NCI-H1048 (cell line): ENCODE measurements at regions not wholly inside any gene's neighbourhood (a gene's known extent, or its start where the extent isn't known, plus 50 kb on each side); places are given as distances from the start of the nearest gene placed in this dataset.
"Not testable (repeated sequence)": the region's sequence is repeated elsewhere in the genome, so short reads cannot be mapped to it uniquely, and the experiment has no call there.

ENCODE experiments used
- DNase-seq: peaks from one replicate; lab custom pipeline; 2025; lab: John Stamatoyannopoulos, UW

DNA sequence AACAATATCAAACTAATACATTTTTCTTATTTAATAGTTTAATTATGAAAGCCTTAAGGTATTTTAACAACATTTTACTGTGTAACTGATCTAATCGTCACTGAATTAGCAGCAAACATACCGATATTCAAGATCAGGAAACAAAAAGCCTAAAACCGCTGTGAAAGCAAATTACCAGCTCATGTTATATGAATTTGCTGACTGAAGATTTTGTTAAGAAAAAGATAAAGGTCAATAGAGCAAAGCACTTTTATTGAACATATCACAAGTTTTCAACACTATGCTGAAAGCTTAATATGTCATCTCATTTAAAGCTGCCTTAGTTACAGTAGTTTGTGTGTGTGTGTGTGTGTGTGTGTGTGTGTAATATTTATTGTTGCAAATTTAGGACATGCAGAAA is 1634.9 kb upstream of the NUDT12 start:
- DNase-seq: no peak

DNA sequence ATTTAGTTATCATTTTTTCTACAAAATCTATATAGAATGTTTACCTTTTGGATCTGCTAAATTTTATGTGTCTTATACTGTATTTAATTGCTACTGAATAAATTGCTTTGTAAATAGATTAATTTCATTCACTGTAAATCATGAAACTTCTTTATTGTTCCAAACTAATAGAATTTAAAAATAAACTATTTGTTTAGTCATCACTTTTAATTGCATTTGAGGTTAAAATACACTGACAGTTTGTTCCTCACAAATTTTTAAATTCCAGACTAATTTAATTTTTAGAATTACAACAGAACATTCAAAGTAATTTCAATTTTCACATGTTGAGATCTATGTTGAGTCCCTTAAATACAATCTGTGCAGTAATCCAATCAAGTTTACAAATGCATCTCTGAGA is 1633.2 kb upstream of the NUDT12 start:
- no peak for DNase-seq

DNA sequence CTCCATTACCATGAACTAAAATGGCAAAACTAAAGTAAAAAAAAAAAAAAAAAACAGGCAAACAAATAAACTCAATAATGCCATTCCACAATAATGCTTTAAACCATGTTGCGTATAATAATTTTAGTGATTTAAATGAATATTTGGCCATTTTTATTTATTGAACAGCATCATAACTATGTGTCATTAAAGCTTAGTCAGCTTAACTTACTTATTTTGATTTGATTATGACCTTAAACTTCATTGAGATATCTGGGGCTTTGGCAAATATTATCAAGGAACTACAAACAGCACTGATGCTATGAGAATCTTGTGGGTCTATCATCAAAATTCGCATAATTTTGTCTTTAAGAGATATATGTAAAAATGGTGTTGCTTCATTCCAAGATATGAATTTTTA is 1610.3 kb upstream of the NUDT12 start:
- no peak for DNase-seq

GRCh38 chr5:105168806-105169205 is 1606.2 kb upstream of the NUDT12 start:
- no peak for DNase-seq

GRCh38 chr5:105167092-105167491 is 1604.5 kb upstream of the NUDT12 start:
- DNase-seq: no peak

- DNase-seq: no peak
Observed at GRCh38 chr5:105163547-105163946, 1601.0 kb upstream of the NUDT12 start.

DNA sequence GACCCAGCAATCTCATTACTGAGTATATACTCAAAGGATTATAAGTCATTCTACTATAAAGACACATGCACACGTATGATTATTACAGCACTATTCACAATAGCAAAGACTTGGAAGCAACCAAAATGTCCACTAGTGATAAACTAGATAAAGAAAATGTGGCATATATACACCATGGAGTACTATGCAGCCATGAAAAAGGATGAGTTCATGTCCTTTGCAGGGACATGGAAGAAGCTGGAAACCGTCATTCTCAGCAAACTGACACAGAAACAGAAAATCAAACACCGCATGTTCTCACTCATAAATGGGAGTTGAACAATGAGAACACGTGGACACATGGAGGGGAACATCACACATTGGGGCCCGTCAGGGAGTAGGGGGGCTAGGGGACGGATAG is 1600.0 kb upstream of the NUDT12 start:
- DNase-seq: not testable (repeated sequence)

DNA sequence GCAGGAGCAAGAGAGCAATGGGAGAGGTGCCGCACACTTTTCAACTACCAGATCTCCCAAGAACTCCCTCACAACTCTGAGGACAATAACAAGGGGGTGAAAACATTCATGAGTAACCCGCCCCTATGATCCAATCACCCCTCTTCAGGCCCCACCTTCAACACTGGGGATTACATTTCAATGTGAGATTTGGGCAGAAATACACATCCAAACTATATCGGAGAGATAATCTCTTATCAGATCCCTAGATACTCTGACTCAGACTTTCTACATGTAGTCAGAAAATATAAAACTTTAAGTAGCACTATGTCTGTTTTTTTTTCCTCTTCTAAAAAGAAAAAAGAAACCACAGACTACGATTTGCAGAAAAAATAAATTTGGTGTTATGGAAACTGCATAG is 1595.9 kb upstream of the NUDT12 start:
- DNase-seq: no peak

GRCh38 chr5:105150323-105150722 is 1587.7 kb upstream of the NUDT12 start:
- DNase-seq: no peak

DNA sequence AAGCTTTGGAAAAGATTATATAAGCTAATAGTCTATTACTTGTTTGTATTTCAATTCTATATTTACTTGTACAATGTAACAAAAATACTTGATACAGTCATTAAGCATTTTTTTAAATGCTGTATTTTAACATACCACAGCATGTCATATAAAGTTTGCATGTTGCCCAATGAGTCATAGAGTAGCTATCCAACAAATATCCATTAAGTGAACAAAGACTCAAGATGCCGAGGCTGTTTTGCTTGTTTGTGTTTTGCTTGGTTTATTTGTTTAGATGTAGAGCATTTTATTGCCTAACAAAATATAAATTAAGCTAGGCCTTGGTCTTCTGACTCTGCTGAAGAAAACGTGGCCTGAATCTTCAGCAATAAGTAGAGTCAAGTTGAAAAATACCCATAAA is 1584.3 kb upstream of the NUDT12 start:
- no peak for DNase-seq

- no peak for DNase-seq
Observed at GRCh38 chr5:105145152-105145551, 1582.6 kb upstream of the NUDT12 start.

GRCh38 chr5:105134328-105134727 is 1571.7 kb upstream of the NUDT12 start:
- DNase-seq: no peak

- DNase-seq: no peak
Observed at GRCh38 chr5:105133087-105133486, 1570.5 kb upstream of the NUDT12 start.

GRCh38 chr5:105132581-105132980 is 1570.0 kb upstream of the NUDT12 start:
- DNase-seq: no peak

DNA sequence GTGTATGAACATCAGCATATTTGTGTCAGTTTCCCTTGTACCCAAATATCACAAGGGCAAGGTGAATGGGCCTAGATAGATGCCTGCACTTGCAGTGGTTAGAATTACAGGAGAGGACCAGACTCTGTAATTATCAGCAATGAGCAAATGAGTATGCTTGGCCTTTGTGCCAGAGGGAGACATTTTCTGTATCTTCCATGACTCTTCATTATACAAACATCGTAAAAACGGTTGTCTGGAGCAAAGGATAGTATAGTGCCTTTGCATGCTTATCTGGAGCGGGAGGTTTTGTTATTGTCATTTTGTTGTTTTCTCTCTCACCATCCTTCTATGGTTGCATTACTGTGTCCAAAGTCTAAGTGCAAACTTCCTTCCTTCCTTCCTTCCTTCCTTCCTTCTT is 1568.5 kb upstream of the NUDT12 start:
- DNase-seq: no peak

GRCh38 chr5:105101577-105101976 is 1539.0 kb upstream of the NUDT12 start:
- no peak for DNase-seq

DNA sequence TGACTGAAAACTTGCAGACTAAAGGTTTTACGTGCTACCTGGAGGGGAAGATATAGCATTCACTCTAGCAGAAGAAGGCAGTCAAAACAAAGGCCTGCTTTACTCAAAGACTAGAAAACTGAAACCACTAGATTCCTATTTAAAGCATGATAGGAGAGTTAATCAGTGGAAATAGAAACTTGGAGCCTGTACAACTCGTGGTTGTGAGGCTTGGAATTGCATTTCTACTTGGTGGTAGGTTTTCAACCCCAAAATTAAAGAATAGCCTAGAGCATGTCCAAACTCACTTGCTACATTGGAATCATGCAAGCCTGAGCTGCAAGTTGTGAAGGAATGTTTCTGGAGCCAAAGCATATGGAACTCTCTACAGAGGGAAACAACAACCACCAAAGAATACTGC is 1526.4 kb upstream of the NUDT12 start:
- no peak for DNase-seq

DNA sequence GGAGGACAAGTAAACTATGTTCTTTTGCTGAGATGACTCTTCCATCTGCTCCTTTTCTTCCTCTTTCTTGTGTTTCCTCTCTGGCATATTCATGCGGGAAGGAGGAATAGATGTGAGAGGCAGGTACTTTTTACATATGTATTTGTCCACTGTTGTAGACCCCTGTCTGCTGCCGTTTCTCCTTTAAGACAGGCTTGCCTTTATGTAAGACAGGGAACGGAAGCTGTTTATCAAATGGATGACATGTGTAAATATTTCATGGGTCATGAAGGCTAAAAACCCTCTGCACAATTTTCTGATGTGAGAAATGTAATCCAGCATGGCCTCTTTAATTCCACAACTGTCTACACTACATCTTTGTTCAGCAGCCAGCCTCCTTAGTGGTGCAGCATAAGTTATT is 1525.5 kb upstream of the NUDT12 start:
- DNase-seq: no peak

DNA sequence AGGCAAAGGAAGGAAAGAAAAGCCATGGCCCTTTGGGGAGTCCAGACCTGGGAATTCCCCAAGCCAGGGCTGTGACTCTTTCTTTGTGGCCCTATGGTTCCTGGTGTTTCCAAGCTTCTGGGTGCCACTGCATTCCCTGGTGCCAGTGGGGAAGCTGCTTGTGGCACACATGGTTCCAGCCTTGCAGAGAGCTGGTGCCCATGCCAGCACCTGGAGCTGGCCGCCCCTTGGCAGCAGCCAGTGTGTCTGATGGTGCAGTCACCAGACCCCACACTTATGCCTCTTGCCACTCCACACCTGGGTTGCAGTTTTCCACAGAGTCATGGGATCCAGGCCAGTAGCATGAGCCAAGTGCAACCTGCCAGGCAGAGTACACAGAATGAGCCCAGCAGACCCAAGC is 1495.3 kb upstream of the NUDT12 start:
- DNase-seq: no peak

DNA sequence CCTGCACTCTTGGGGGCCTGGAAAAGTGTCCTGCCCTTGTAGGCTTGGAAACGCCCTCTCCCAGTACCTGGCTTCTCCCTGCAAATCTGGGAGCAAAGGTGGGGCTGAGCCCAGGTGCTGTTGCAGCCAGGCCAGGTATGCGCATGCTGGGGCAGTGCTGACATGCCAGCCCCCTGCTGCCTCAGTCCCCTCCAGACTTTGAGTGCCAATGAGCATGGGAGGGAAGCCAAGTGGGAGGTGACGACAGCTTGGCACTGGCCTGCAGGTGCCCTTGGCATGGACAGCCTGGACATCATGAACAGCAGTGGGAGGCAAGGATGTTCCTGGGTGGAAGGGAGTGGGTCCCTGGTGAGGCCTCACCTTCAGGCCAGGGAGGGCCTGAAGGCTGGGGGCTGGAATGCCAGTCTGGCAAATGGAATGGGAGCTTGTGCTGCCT is 1494.4 kb upstream of the NUDT12 start:
- DNase-seq: no peak

- DNase-seq: no peak
Observed at GRCh38 chr5:105054406-105054805, 1491.8 kb upstream of the NUDT12 start.

DNA sequence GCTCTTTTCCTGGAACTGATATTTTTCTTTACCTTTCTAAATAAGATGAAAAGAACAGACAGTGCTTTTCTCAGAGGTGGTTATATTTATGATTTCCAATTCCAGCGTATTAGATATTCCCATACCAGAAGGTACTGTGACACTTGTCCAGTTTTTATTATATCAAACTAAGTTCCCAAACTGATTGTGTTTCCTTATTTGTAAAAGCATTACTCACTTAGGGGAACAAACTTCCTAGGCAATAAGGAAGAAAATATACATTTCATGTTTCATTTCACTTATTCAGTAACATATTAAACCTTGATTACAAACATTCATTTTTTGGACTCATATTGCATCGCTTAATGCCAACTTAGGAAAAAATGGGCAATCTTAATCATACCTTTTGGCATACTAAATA is 1480.0 kb upstream of the NUDT12 start:
- DNase-seq: no peak

DNA sequence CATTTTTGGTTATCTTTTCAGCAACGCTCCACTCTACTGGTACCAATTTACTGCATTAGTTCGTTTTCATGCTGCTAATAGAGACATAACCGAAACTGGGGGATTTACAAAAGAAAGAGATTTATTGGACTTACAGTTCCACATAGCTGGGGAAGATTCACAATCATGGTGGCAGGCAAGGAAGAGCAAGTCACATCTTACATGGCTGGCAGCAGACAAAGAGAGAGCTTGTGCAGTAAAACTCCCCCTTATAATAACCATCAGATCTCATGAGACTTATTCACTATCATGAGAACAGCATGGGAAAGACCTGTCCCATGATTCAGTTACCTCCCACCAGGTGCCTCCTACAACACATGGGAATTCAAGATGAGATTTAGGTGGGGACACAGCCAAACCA is 1474.2 kb upstream of the NUDT12 start:
- DNase-seq: not testable (repeated sequence)

DNA sequence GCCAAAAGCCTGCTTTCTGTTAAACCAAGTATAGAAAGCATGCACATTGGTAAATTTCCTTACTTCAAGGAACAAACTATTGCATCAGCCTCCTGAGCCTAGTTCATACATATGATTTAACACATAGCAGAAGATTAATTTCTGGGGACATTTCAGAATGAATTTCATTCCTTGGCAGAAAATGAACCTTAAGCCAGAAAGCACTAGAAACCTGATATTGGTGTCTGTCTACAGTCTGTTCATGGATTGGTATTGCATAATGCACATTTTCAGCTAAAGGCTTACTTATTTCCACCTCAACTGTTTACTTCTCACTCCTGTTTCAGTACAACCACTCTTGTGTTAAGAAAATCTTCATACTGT is 1471.8 kb upstream of the NUDT12 start:
- no peak for DNase-seq
